IPS-18a (cell line): ENCODE measurements at regions not wholly inside any gene's neighbourhood (a gene's known extent, or its start where the extent isn't known, plus 50 kb on each side); places are given as distances from the start of the nearest gene placed in this dataset.
"Not testable (repeated sequence)": the region's sequence is repeated elsewhere in the genome, so short reads cannot be mapped to it uniquely, and the experiment has no call there.

ENCODE experiments used
- H3K27ac ChIP-seq: one replicate; pipeline ENCODE4 v1.5.1; 2013; ENCODE audit warnings: low read length
- H3K27me3 ChIP-seq: one replicate; pipeline ENCODE4 v1.6.1; 2013; ENCODE audit warnings: mild to moderate bottlenecking, low read length; ENCODE audit not compliant: control insufficient read depth, insufficient read depth
- H3K36me3 ChIP-seq: one replicate; pipeline ENCODE4 v1.6.1; 2013; ENCODE audit warnings: low read depth, low read length; ENCODE audit not compliant: control insufficient read depth
- H3K4me1 ChIP-seq: one replicate; pipeline ENCODE4 v1.6.1; 2013; ENCODE audit warnings: low read depth, low read length; ENCODE audit not compliant: control insufficient read depth
- H3K4me3 ChIP-seq: one replicate; pipeline ENCODE4 v1.5.1; 2013; ENCODE audit warnings: low read length
- H3K9ac ChIP-seq: one replicate; pipeline ENCODE4 v1.6.1; 2013; ENCODE audit warnings: mild to moderate bottlenecking, low read length, moderate library complexity
- H3K9me3 ChIP-seq: one replicate; pipeline ENCODE4 v1.6.1; 2013; ENCODE audit warnings: low read depth, low read length; ENCODE audit not compliant: control insufficient read depth

DNA sequence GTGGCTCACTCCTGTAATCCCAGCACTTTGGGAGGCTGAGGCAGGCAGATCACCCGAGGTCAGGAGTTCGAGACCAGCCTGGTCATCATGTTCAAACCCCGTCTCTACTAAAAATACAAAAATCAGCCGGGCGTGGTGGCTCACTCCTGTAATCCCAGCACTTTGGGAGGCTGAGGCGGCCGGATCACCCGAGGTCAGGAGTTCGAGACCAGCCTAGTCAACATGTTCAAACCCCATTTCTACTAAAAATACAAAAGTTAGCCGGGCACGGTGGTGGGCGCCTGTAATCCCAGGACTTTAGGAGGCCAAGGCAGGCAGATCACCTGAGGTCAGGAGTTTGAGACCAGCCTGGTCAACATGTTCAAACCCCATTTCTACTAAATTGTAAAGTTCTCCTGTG lies 97.0 kb downstream of the CRLF2 start:
- H3K9ac ChIP-seq, H3K36me3 ChIP-seq, H3K4me1 ChIP-seq, H3K27me3 ChIP-seq, H3K4me3 ChIP-seq, H3K27ac ChIP-seq: not testable (repeated sequence)
- H3K9me3 ChIP-seq: peaks cover 20% of the 10 kb centered on the region

DNA sequence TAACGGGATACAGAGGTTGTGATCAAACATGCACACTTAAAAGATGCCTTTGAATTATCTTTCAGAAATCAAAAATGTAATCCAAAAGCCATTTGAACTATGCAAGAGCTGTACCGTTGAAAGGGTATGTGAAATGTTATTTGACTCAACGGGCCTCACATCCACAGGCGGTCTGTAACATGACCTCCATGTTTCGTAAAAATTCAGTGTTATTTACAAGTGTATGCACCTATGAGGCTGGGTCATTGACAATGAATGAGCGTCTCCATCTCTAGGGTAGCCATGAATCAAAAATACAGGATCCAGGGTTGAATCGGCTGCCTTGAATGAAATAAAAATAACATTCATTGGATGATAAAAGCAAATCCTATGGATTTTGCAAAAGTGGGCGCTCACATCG lies 100.1 kb downstream of the CRLF2 start:
- H3K27me3 ChIP-seq: no peaks in the 10 kb centered on the region
- H3K9me3 ChIP-seq: peaks cover 21% of the 10 kb centered on the region
- peaks cover 12% of the 10 kb centered on the region for H3K4me1 ChIP-seq
- peak overlapping the region; percentile 44 for H3K4me3 ChIP-seq
- H3K9ac ChIP-seq: no peak overlapping the region
- no peak overlapping the region for H3K27ac ChIP-seq
- no peaks in the 10 kb centered on the region for H3K36me3 ChIP-seq

DNA sequence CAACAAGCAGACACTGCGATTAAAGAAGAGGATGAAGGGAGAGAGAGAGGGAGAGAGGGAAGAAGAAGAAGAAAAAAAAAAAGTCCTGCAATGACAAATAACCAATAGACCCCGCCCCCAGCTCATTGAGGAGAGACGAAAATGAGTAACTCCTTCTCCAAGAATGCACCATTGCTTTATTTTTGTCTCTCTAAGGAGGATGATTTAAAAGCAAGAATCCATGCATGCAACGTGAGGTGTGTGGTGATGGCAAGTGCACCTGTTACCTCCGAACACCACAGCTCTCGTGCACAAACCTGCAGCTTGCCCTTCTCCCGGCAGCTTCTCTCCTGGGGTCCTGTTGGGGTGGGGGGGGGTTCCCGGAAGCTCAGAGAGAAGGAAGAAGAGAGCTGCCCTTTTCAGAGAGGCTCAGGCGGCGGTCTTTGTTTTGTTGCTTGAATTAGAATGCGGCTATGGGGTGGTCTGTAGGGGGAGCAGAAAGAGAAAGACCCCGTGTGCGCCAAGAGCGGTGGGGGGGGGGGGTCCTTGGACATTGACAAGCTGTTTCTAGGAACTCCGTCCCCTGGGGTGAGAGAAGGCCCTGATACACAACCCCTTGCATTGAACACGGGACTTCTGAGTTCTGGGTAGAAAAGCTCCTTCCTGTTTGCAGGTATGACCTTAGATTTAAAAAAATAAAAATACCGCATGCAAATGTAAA lies 100.7 kb downstream of the CRLF2 start:
- Histone ChIP-seq H3K27me3 (peaks cover under 1% of the 10 kb centered on the region), H3K27ac (no peak overlapping the region), H3K4me1 (peaks cover 12% of the 10 kb centered on the region), H3K4me3 (peak overlapping the region; percentile 44), H3K9ac (no peak overlapping the region), H3K36me3 (no peaks in the 10 kb centered on the region), H3K9me3 (peaks cover 21% of the 10 kb centered on the region)

DNA sequence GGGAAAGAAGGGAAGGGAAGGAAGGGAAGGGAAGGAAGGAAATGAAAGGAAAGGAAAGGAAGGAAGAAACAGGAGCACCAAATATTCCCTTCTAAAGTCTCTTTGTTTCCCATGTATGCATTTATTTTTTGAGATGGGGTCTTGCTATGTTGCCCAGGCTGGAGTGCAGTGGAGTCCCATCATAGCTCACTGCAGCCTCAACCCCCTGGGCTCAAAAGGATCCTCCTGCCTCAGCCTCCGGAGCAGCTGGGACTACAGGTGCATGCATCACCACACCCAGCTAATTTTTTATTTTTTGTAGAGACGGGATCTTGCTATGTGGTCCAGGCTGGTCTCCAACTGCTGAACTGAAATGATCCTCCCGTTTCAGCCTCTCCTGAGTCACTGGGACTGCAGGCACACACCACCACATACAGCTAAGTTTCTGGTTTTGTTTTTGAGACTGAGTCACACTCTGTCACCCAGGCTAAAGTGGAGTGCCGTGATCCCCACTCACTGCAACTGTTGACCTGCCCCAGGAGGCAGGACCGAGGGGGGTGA lies 102.8 kb downstream of the CRLF2 start:
- no peak overlapping the region for H3K9ac ChIP-seq
- H3K4me3 ChIP-seq: no peak overlapping the region
- H3K36me3 ChIP-seq: no peaks in the 10 kb centered on the region
- H3K9me3 ChIP-seq: peaks cover 21% of the 10 kb centered on the region
- peaks cover 12% of the 10 kb centered on the region for H3K4me1 ChIP-seq
- no peak overlapping the region for H3K27ac ChIP-seq
- peaks cover 10% of the 10 kb centered on the region for H3K27me3 ChIP-seq

DNA sequence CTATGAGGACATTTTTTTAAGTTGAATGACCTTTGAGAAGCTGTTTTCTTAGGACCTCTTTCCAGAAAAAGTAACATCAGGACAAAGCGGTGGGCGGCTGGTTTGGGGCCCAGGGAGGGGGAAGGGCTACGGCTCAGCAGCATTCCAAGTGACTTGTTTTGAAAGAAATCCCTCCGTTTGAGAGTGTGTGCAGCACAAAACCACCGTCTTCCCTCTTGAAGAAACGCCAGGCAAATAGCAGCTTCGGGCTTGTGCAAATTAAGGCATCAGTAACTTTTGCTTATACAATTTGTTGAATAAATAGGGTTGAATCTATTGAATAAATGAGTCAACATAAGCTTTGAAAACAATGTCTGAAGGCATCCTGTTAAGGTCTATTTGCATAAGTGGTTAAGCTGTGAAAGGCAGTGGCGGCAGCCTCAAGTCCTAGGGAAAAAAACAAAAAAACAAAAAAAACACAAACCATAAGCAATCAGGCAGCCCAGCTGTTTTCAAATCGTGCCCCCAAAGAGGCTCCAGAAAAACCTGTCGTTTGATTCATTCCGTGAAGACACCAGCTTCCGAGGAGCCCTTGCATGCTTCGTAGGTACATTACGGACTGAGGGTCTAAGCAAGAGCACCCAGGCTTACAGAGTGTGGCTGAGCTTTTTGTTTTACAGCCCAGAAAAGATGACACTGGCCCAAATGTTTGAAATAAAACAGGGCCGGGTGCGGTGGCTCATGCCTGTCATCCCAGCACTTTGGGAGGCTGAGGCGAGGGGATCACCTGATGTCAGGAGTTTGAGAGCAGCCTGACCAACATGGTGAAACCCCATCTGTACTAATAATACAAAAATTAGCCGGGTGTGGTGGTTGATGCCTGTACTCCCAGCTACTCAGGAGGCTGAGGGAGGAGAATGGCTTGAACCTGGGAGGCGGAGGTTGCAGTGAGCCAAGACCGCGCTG lies 103.7 kb downstream of the CRLF2 start:
- H3K9me3 ChIP-seq: peaks cover 21% of the 10 kb centered on the region
- H3K4me3 ChIP-seq: peak overlapping the region; percentile 38
- peaks cover 12% of the 10 kb centered on the region for H3K4me1 ChIP-seq
- peak overlapping the region; percentile 31 for H3K9ac ChIP-seq
- H3K36me3 ChIP-seq: no peaks in the 10 kb centered on the region
- peak overlapping the region; percentile 35 for H3K27ac ChIP-seq
- H3K27me3 ChIP-seq: peaks cover 10% of the 10 kb centered on the region

DNA sequence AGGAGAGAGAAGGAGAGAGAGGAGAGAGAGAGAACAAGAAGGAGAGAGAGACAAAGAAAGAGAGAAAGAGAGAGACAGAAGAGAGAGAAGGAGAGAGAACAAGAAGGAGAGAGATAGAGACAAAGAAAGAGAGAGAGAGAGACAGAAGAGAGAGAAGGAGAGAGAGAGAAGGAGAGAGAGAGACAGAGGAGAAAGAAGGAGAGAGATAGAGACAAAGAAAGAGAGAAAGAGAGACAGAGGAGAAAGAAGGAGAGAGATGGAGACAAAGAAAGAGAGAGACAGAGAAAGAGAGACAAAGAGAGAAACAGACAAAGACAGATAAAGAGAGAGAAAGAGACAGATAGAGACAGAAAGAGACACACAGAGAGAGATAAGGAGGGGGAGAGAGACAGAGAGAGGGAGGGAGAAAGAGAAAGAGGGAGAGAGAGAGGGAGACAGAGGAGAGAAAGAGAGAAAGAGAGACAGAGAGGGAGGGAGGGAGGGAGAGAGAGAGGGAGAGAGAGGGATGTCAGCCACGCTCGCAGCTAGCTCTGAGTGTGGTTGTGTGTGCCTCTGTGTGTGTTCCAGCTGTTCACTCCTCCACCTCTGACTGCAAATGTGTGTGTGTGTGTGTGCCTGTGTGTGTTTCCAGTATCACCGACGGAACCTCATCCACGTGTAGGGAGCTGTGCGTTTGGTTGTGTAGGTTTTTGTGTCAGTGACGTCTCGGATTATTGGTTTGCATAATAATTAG lies 105.8 kb downstream of the CRLF2 start:
- Histone ChIP-seq H3K9me3 (peaks cover 21% of the 10 kb centered on the region), H3K36me3 (no peaks in the 10 kb centered on the region), H3K4me1 (peaks cover 6% of the 10 kb centered on the region), H3K9ac (no peak overlapping the region), H3K27me3 (peaks cover 10% of the 10 kb centered on the region), H3K4me3 (no peak overlapping the region), H3K27ac (no peak overlapping the region)

DNA sequence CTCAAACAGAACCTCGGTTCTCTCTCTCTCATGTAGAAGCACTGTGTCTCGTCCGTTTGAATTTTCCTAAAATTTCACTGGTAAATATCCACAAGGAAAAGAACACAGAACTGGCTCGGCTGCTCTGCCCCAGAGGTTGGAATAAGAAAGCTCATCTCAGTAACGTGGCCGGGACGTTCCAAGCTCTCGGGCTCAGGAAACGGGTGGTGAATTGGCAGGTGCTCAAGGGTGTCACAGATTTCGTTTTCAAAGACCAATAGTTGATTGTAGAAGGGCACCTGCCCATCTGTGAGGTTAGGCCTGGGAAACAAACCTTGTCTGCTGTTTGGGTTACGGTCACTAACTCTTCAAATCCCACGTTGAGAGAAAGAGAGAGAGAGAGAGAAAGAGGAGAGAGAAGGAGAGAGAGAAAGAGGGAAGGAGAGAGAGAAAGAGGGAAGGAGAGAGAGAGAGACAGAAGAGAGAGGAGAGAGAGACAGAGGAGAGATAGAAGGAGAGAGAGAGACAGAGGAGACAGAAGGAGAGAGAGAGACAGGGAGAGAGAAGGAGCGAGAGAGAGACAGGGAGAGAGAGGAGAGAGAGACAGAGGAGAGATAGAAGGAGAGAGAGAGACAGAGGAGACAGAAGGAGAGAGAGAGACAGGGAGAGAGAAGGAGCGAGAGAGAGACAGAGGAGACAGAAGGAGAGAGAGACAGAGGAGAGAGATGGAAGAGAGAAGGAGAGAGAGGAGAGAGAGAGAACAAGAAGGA lies 106.6 kb downstream of the CRLF2 start:
- H3K4me1 ChIP-seq: peaks cover 4% of the 10 kb centered on the region
- H3K27me3 ChIP-seq: peaks cover 10% of the 10 kb centered on the region
- no peak overlapping the region for H3K4me3 ChIP-seq
- no peak overlapping the region for H3K9ac ChIP-seq
- no peaks in the 10 kb centered on the region for H3K36me3 ChIP-seq
- no peak overlapping the region for H3K27ac ChIP-seq
- peaks cover 16% of the 10 kb centered on the region for H3K9me3 ChIP-seq

DNA sequence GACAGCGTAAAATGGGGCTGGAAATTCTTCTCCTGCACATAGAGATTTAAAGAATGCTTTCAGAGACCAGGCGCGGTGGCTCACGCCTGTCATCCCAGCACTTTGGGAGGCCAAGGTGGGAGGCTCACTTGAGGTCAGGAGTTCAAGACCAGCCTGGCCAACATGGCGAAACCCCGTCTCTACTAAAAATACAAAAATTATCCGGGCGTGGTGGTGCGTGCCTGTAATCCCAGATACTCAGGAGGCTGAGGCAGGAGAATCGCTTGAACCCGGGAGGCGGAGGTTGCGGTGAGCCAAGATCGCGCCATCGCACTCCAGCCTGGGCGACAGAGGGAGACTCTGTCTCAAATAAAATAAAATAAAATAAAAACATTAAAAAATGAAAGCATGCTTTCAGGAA lies 107.4 kb downstream of the CRLF2 start:
- not testable (repeated sequence) for H3K4me3 ChIP-seq, H3K4me1 ChIP-seq, H3K27me3 ChIP-seq, H3K9me3 ChIP-seq, H3K9ac ChIP-seq, H3K36me3 ChIP-seq, H3K27ac ChIP-seq

DNA sequence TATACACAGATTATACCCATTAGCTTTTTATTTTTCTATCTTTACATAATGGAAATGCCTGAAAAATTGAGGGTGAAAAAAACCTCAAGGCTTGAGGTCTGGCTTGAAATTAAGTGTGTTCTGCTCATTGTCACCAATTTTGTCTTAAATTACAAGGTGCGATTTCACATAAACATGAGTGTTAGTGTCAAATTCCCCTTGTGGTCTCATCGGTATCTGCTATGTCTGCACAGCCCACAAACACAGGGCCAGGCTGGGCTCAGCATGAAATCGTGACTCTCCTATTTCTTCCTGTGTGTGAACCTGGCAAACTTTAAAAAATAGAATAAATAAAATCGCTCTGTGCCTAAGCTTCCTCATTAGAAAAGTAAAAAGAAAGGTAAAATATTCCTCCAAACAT lies 109.1 kb downstream of the CRLF2 start:
- no peak overlapping the region for H3K27ac ChIP-seq
- peaks cover 3% of the 10 kb centered on the region for H3K9me3 ChIP-seq
- H3K36me3 ChIP-seq: no peaks in the 10 kb centered on the region
- H3K4me3 ChIP-seq: no peak overlapping the region
- H3K9ac ChIP-seq: no peak overlapping the region
- H3K4me1 ChIP-seq: no peaks in the 10 kb centered on the region
- peaks cover 10% of the 10 kb centered on the region for H3K27me3 ChIP-seq

DNA sequence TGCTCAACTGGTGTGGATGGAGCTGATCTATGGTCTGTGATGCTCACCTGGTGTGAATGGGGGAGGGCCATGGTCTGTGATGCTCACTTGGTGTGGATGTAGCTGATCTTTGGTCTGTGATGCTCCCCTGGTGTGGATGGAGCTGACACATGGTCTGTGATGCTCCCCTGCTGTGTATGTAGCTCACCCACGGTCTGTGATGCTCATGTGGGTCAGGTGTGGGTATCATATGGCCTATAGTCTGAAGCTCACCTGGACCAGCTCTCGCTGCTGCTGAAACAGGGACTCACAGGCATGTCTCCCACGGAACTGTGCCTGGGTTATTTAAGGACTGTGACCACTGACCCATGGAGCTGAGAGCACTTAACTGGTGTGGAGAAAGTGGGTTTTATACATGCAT lies 109.7 kb downstream of the CRLF2 start:
- no peaks in the 10 kb centered on the region for H3K36me3 ChIP-seq
- no peak overlapping the region for H3K4me3 ChIP-seq
- no peaks in the 10 kb centered on the region for H3K4me1 ChIP-seq
- H3K27ac ChIP-seq: no peak overlapping the region
- H3K9ac ChIP-seq: no peak overlapping the region
- peaks cover 7% of the 10 kb centered on the region for H3K9me3 ChIP-seq
- peaks cover 10% of the 10 kb centered on the region for H3K27me3 ChIP-seq

DNA sequence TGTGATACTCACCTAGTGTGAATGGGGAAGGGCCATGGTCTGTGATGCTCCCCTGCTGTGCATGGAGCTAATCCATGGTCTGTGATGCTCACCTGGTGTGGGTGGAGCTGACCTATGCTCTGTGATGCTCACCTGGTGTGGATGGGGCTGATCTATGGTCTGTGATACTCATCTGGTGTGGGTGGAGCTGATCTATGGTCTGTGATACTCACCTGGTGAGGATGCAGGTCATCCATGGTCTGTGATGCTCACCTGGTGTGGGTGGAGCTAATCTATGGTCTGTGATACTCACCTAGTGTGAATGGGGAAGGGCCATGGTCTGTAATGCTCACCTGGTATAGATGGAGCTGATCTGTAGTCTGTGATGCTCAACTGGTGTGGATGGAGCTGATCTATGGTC lies 110.2 kb downstream of the CRLF2 start:
- not testable (repeated sequence) for H3K9ac ChIP-seq, H3K4me3 ChIP-seq, H3K27ac ChIP-seq, H3K4me1 ChIP-seq, H3K36me3 ChIP-seq, H3K27me3 ChIP-seq
- H3K9me3 ChIP-seq: peaks cover 12% of the 10 kb centered on the region
